GM18909 (cell line): ENCODE measurements at regions not wholly inside any gene's neighbourhood (a gene's known extent, or its start where the extent isn't known, plus 50 kb on each side); places are given as distances from the start of the nearest gene placed in this dataset.
"Not testable (repeated sequence)": the region's sequence is repeated elsewhere in the genome, so short reads cannot be mapped to it uniquely, and the experiment has no call there.

ENCODE experiments used
- ATAC-seq: cut with Tn5 transposase; IDR thresholded peaks from one replicate; pipeline ENCODE4 v1.9.1; 2021; ENCODE audit warnings: mild to moderate bottlenecking; ENCODE audit not compliant: unreplicated experiment, poor library complexity

GRCh38 chr6:169977434-169978265 lies 226.2 kb downstream of the ERMARD start:
- no peak for ATAC-seq

GRCh38 chr6:169976301-169977081 lies 225.1 kb downstream of the ERMARD start:
- no peak for ATAC-seq

- no peak for ATAC-seq
Observed at GRCh38 chr6:169975701-169976100, 224.3 kb downstream of the ERMARD start.

GRCh38 chr6:169975286-169975685 lies 223.9 kb downstream of the ERMARD start:
- no peak for ATAC-seq

- no peak for ATAC-seq
Observed at GRCh38 chr6:169974663-169975062, 223.2 kb downstream of the ERMARD start.

GRCh38 chr6:169973588-169974467 lies 222.4 kb downstream of the ERMARD start:
- ATAC-seq, result not testable (repeated sequence)

GRCh38 chr6:169972736-169973135 lies 221.3 kb downstream of the ERMARD start:
- ATAC-seq, result no peak

- ATAC-seq, result no peak
Observed at GRCh38 chr6:169972101-169972651, 220.8 kb downstream of the ERMARD start.

- ATAC-seq, result no peak
Observed at GRCh38 chr6:169971081-169971861, 219.8 kb downstream of the ERMARD start.

- ATAC-seq, result no peak
Observed at GRCh38 chr6:169970306-169970988, 219.0 kb downstream of the ERMARD start.

GRCh38 chr6:169969372-169970099 lies 218.1 kb downstream of the ERMARD start:
- ATAC-seq, result no peak

- no peak for ATAC-seq
Observed at GRCh38 chr6:169968541-169969270, 217.3 kb downstream of the ERMARD start.

- ATAC-seq, result no peak
Observed at GRCh38 chr6:169967687-169968086, 216.3 kb downstream of the ERMARD start.

- no peak for ATAC-seq
Observed at GRCh38 chr6:169966312-169967181, 215.1 kb downstream of the ERMARD start.

- no peak for ATAC-seq
Observed at GRCh38 chr6:169965657-169966311, 214.4 kb downstream of the ERMARD start.

GRCh38 chr6:169965239-169965638 lies 213.8 kb downstream of the ERMARD start:
- ATAC-seq, result no peak
